GM12878 (cell line): ENCODE measurements at regions not wholly inside any gene's neighbourhood (a gene's known extent, or its start where the extent isn't known, plus 50 kb on each side); places are given as distances from the start of the nearest gene placed in this dataset.

ENCODE experiments used
- ATAC-seq: fragments of 200-7000 bp; cut with Tn5 transposase; 3 replicates; pipeline ENCODE4 v1.9.1; 2020; ENCODE audit warnings: mild to moderate bottlenecking, moderate library complexity
- BruUV-seq: library from RNA; stranded (reverse); fragments of 400-500 nt; replicated peaks from 2 replicates; lab custom pipeline; 2021; lab: Mats Ljungman, UMichigan
- CTCF ChIA-PET: fragments of 300-600 bp; sonication (Branson Sonifier 250); formaldehyde crosslinking; extraction: SDS; loops from one replicate; lab custom pipeline; 2021; ENCODE audit warnings: inconsistent platforms; lab: Yijun Ruan, JAX
- POLR2A ChIA-PET: fragments of 350-600 bp; formaldehyde crosslinking; extraction: SDS; loops from one replicate; lab custom pipeline; 2021; ENCODE audit warnings: inconsistent platforms; lab: Charles Lee
- RAD21 ChIA-PET: fragments of 300-600 bp; sonication (Branson Sonifier 250); formaldehyde crosslinking; loops from one replicate; lab custom pipeline; 2023; ENCODE audit warnings: antibody characterized with exemption; ENCODE audit not compliant: unreplicated experiment; lab: Charles Lee
- SMC1A ChIA-PET: fragments of 300-600 bp; sonication (Branson Sonifier 250); formaldehyde crosslinking; loops from one replicate; lab custom pipeline; 2023; ENCODE audit not compliant: unreplicated experiment, uncharacterized antibody; lab: Charles Lee
- DNase-seq: peaks from one replicate; pipeline ENCODE4 v3.0.0-alpha.2; 2011; ENCODE audit warnings: low read depth, low spot score
- FAIRE-seq: peaks from 3 replicates; lab custom pipeline; 2011; peaks lifted over from hg19 to GRCh38; lab: Jason Lieb, UNC
- H2AFZ ChIP-seq: 2 replicates; pipeline ENCODE4 v1.6.0; 2011; ENCODE audit warnings: low read depth, low read length, control low read depth; ENCODE audit not compliant: control insufficient read depth
- H3K27ac ChIP-seq: 2 replicates; pipeline ENCODE4 v1.5.1; 2011; ENCODE audit warnings: control low read depth; ENCODE audit not compliant: control insufficient read depth, insufficient read depth
- H3K27me3 ChIP-seq, 2 experiments: replicated peaks in 1 of 2; 2 replicates each; pipeline versions ENCODE4 v1.6.0 to v1.6.1; 2011; ENCODE audit warnings: low read length in 1 of 2; ENCODE audit not compliant: control insufficient read depth in 2 of 2, insufficient read depth in 2 of 2
- H3K36me3 ChIP-seq, 2 experiments: 2 replicates each; pipeline ENCODE4 v1.5.1; 2011; ENCODE audit warnings: low read length in 1 of 2; ENCODE audit not compliant: control insufficient read depth in 2 of 2, insufficient read depth in 2 of 2
- H3K4me1 ChIP-seq: 2 replicates; pipeline ENCODE4 v1.6.1; 2011; ENCODE audit warnings: mild to moderate bottlenecking, low read length, moderate library complexity, mixed read lengths; ENCODE audit not compliant: control insufficient read depth, insufficient read depth
- H3K4me2 ChIP-seq: 2 replicates; pipeline ENCODE4 v1.6.0; 2011; ENCODE audit warnings: control low read depth; ENCODE audit not compliant: control insufficient read depth, insufficient read depth
- H3K4me3 ChIP-seq: fragments of 200-600 bp; sonication (generic); 2 replicates; pipeline ENCODE4 v1.5.1; 2016
- H3K79me2 ChIP-seq: 2 replicates; pipeline ENCODE4 v1.6.0; 2011; ENCODE audit warnings: low read length; ENCODE audit not compliant: control insufficient read depth, insufficient read depth
- H3K9ac ChIP-seq: 2 replicates; pipeline ENCODE4 v1.8.0; 2011; ENCODE audit warnings: low read length, control low read depth, mixed read lengths; ENCODE audit not compliant: control insufficient read depth, insufficient read depth
- H3K9me3 ChIP-seq: replicated peaks from 3 replicates; pipeline ENCODE4 v1.5.1; 2011; ENCODE audit warnings: mild to moderate bottlenecking, low read length; ENCODE audit not compliant: control insufficient read depth, insufficient read depth
- H4K20me1 ChIP-seq: 2 replicates; pipeline ENCODE4 v1.6.0; 2011; ENCODE audit not compliant: control insufficient read depth, insufficient read depth
- CREB1 ChIP-seq: IDR thresholded peaks from 2 replicates; pipeline ENCODE4 v1.6.1; 2012; ENCODE audit warnings: low read depth, mild to moderate bottlenecking, inconsistent platforms
- CREM ChIP-seq: IDR thresholded peaks from 2 replicates; pipeline ENCODE4 v1.6.1; 2014; ENCODE audit warnings: antibody characterized with exemption, low read depth
- CTCF ChIP-seq, 3 experiments: IDR thresholded peaks in 2 of 3; conservative IDR thresholded peaks in 1 of 3; 2 replicates each; pipeline ENCODE4 v1.5.1; 2011; ENCODE audit warnings: low read depth in 3 of 3, low read length in 3 of 3, mild to moderate bottlenecking in 3 of 3, control low read depth in 2 of 3, moderate library complexity in 2 of 3, inconsistent platforms in 1 of 3, mixed read lengths in 1 of 3; ENCODE audit not compliant: control insufficient read depth in 2 of 3, insufficient read depth in 1 of 3; ENCODE audit errors: extremely low read depth in 1 of 3
- E4F1 ChIP-seq: fragments of 450-650 bp; IDR thresholded peaks from 2 replicates; pipeline ENCODE4 v1.6.1; 2018; ENCODE audit warnings: borderline replicate concordance, mild to moderate bottlenecking; ENCODE audit not compliant: partially characterized antibody
- ETV6 ChIP-seq, 2 experiments: fragments of 450-650 bp in 1 of 2; IDR thresholded peaks in 1 of 2; conservative IDR thresholded peaks in 1 of 2; 2 replicates each; pipeline ENCODE4 v1.6.1; 2014; ENCODE audit warnings: antibody characterized with exemption in 1 of 2, borderline replicate concordance in 1 of 2, low read depth in 1 of 2, mild to moderate bottlenecking in 1 of 2, moderate library complexity in 1 of 2
- FOXM1 ChIP-seq: IDR thresholded peaks from 2 replicates; pipeline ENCODE4 v1.6.1; 2012; ENCODE audit warnings: low read depth, mild to moderate bottlenecking, inconsistent platforms, low read length, moderate library complexity
- PBX3 ChIP-seq: IDR thresholded peaks from 2 replicates; pipeline ENCODE4 v1.6.1; 2011; ENCODE audit warnings: mild to moderate bottlenecking, low read depth, low read length, moderate library complexity; ENCODE audit not compliant: insufficient replicate concordance
- POLR2AphosphoS5 ChIP-seq: IDR thresholded peaks from 2 replicates; pipeline ENCODE4 v1.6.1; 2011; ENCODE audit warnings: mild to moderate bottlenecking, low read length, inconsistent platforms
- SIX5 ChIP-seq: IDR thresholded peaks from 2 replicates; pipeline ENCODE4 v1.6.1; 2011; ENCODE audit warnings: mild to moderate bottlenecking, low read depth, low read length, moderate library complexity; ENCODE audit not compliant: severe bottlenecking
- SPI1 ChIP-seq: IDR thresholded peaks from 2 replicates; pipeline ENCODE4 v1.6.1; 2011; ENCODE audit warnings: low read depth, mild to moderate bottlenecking, low read length, moderate library complexity, borderline replicate concordance; ENCODE audit not compliant: insufficient read depth
- SUPT20H ChIP-seq: IDR thresholded peaks from 2 replicates; pipeline ENCODE4 v1.6.1; 2011; ENCODE audit warnings: low read depth, mild to moderate bottlenecking, low read length, moderate library complexity, borderline replicate concordance; ENCODE audit not compliant: control insufficient read depth
- ZBED1 ChIP-seq: IDR thresholded peaks from 2 replicates; pipeline ENCODE4 v1.6.1; 2016; ENCODE audit warnings: borderline replicate concordance
- WGBS: methylation state at CpG from one replicate; pipeline ENCODE4 v1.1.6; 2016; ENCODE audit warnings: low lambda C conversion rate; ENCODE audit not compliant: insufficient replicate concordance, insufficient coverage; ENCODE audit errors: missing lambda C conversion rate; 5-methylcytosine and 5-hydroxymethylcytosine counted together
- in situ Hi-C: fragments of 300-500 bp; cut with MboI; formaldehyde crosslinking; loops from 9 replicates; pipeline ENCODE4 v1.14.3; 2018; ENCODE audit warnings: mixed read lengths
- intact Hi-C: fragments of 100-400 bp; cut with micrococcal nuclease; formaldehyde crosslinking; loops from one replicate; pipeline ENCODE4 v1.14.2; 2022; ENCODE audit not compliant: unreplicated experiment

- TF ChIP-seq CREM, result no peak
- TF ChIP-seq ETV6 (conservative IDR thresholded peaks at IDR 0.05 in 1 of 2, IDR thresholded peaks at IDR 0.05 in 1 of 2; ENCODE audit: borderline replicate concordance in 1 of 2, low read depth in 1 of 2), result no peak
- no peak for TF ChIP-seq E4F1
- peak; percentile 59; the same call in 1 of the 2 replicates for TF ChIP-seq POLR2AphosphoS5
- no peak for TF ChIP-seq SIX5
- TF ChIP-seq SUPT20H, result no peak
- TF ChIP-seq, all 136 proteins: peak for 38
Observed at GRCh38 chrX:131830400-131831184, 192.5 kb upstream of the STK26 start (continued).

- intact Hi-C loops, result loop anchor here (2.0 to 5.0 kb wide), 3 partner anchors 191 to 781 kb away; partner anchors contain the start of genes MBNL3 and STK26
- DNase-seq, result no peak
- SMC1A ChIA-PET, result interaction anchor here (1.0 to 1.2 kb wide), 2 partner anchors 24 to 657 kb away, joined by 3 to 4 read pairs; no protein-coding TSS in a partner anchor
- Histone ChIP-seq H3K79me2 (peaks cover 38% of the 10 kb centered on the region), H3K4me1 (peaks cover 4% of the 10 kb centered on the region; the same call in 1 of the 2 replicates)
- FAIRE-seq, result no peak
- TF ChIP-seq CREB1, result no peak
- TF ChIP-seq ZBED1, result 0 out of 2 replicates have a peak, but pooled peaks have one; percentile 5
- no peak for TF ChIP-seq PBX3
- no peak for TF ChIP-seq CTCF (IDR thresholded peaks at IDR 0.05 in 2 of 3, conservative IDR thresholded peaks at IDR 0.05 in 1 of 3; ENCODE audit: control insufficient read depth in 2 of 3, extremely low read depth in 1 of 3, insufficient read depth in 1 of 3, low read depth in 3 of 3, low read length in 3 of 3)
- 0 out of 2 replicates have a peak, but pooled peaks have one; percentile 0 for TF ChIP-seq FOXM1
- TF ChIP-seq SPI1, result peak; percentile 17; the same call in 1 of the 2 replicates
- TF ChIP-seq, all 136 proteins: peak for 3
- Histone ChIP-seq H3K36me3 (no peaks in the 10 kb centered on the region), H3K4me2 (peak overlapping the region; percentile 78), H3K27me3 (no peaks in the 10 kb centered on the region), H2AFZ (peak overlapping the region; percentile 52), H3K4me3 (peak overlapping the region; percentile 45), H3K27ac (peak overlapping the region; percentile 43), H4K20me1 (no peaks in the 10 kb centered on the region), H3K9ac (peak overlapping the region; percentile 61), H3K9me3 (no peaks in the 10 kb centered on the region)
- 55% methylated on average over 2 of the region's 2 CpGs for WGBS
- ChIA-PET RAD21 (interaction anchor here (0.6 to 1.7 kb wide), 2 partner anchors 18 to 248 kb away, joined by 3 to 4 read pairs; no protein-coding TSS in a partner anchor), POLR2A (no interaction called here), CTCF (interaction anchor here (1.4 kb wide), 2 partner anchors 11 to 388 kb away, joined by 4 read pairs; partner anchors contain the start of gene RAP2C)
- no peak for ATAC-seq
- BruUV-seq, result no TSS peak
- in situ Hi-C loops, result loop anchor here (5.0 kb wide), 2 partner anchors 386 to 786 kb away; partner anchors contain the start of gene RAP2C
Observed at GRCh38 chrX:131831185-131831520, 191.9 kb upstream of the STK26 start.
